ENCODE measurements at regions not wholly inside any gene's neighbourhood (a gene's known extent, or its start where the extent isn't known, plus 50 kb on each side); places are given as distances from the start of the nearest gene placed in this dataset.

DNA sequence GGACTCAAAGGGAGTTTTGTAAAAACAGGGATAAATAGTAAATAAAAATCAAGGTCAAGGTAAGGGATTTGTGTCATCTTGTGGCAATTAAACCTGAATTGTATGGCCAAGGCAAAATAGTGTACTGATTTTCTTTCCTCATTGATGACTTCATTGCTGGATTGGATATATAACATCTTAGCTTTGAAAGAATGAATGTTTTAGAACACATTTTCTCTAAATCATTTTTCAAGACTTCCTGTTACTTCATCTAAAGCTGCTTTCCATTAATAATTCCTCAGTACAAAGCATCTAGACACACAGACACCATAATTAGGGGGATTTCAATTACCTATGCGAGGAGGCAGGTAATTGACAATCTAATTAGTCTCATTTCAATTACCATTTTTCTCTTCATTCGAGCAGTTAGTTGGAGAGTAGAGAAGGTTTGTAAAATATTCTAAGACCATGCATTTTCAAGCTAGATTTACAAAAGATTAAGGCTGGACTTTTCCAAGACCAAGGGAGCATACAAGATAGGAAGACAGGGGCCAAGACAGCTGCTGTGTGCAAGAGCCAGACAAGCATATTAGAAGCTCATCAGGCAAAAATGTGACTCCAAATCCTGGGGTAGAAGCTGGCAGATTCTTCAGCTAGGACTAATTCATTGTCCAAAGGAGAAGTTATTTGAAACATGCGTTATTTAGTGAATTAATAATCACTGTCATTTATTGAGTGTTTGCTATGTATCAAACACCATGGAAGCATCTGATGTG lies 253.6 kb downstream of the EPHA4 start:
- no peak for DNase-seq
- in situ Hi-C loops (cut with MboI; ENCODE audit: low pct_unique_long_range_greater_than_20kb, low sequenced_read_pairs): no loop called here

DNA sequence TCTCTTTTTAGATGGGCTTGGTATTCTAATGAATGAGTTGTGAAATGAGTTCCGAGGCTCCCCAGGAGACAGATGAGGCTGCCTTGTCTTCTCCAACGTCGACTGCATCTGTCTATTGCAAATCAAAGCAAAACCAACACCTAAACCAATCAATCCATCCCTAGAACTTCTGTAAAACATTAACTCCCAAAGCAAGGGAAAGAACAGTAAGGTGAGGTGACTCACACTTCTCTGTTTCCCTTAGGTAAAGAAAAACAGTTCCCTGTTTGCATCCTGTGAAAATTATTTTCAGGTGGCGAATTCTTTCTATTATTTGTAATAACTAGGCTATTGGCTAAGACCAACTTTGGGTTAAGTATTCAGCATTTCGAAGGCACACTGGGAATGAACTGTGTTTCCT lies 249.4 kb downstream of the EPHA4 start:
- no peak for DNase-seq
- in situ Hi-C loops (cut with MboI; ENCODE audit: low pct_unique_long_range_greater_than_20kb, low sequenced_read_pairs): no loop called here

DNA sequence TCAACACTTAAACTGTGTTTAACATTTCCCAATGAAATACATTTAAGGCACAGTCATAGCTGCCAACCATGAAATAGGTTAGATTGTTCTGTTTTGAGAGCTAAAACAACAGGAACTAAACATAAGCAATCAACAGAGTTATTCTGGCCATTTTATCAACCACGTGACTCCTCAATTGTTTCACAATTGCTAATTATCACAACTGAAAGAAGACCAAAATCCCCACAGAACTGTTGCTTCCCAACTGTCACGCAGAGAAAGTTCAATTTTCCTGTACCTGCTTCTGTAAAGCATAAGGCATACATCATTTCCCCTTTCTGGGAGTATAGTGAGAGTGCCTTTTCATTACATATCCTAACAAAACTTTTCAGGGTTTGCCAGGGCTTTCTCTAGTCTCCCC lies 248.6 kb downstream of the EPHA4 start:
- in situ Hi-C loops (cut with MboI; ENCODE audit: low pct_unique_long_range_greater_than_20kb, low sequenced_read_pairs): no loop called here
- no peak for DNase-seq

- in situ Hi-C loops (cut with MboI; ENCODE audit: low pct_unique_long_range_greater_than_20kb, low sequenced_read_pairs): no loop called here
- DNase-seq: no peak
These were observed 241.7 kb downstream of the EPHA4 start for GRCh38 chr2:221330436-221330835.

GRCh38 chr2:221334481-221335218 lies 237.5 kb downstream of the EPHA4 start:
- DNase-seq: no peak
- in situ Hi-C loops (cut with MboI; ENCODE audit: low pct_unique_long_range_greater_than_20kb, low sequenced_read_pairs): no loop called here

DNA sequence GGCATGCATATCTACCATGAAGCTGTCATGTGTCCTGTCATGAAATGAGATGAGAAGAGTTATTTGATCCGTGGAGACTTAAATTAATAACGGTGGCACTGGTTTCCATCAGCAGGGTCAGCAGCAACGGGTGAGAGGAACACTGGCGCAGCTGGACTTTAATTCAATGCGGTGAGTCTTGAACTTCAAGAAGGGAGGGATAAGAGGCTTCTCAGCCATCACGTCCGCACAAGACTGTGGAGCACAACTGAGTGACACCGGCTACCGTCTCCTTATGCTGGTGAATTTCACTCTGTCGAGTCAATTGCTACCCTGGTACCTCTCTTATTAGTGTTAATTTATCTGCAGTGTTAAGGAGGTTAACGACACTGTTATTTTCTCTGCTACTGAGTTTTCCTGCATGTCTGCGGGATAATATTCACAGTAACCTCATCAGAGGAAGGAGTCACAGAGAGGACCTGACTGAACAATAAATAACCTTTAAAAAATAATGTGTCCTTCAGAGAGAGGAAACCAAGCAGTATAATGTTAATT lies 236.8 kb downstream of the EPHA4 start:
- in situ Hi-C loops (cut with MboI; ENCODE audit: low pct_unique_long_range_greater_than_20kb, low sequenced_read_pairs): no loop called here
- no peak for DNase-seq

DNA sequence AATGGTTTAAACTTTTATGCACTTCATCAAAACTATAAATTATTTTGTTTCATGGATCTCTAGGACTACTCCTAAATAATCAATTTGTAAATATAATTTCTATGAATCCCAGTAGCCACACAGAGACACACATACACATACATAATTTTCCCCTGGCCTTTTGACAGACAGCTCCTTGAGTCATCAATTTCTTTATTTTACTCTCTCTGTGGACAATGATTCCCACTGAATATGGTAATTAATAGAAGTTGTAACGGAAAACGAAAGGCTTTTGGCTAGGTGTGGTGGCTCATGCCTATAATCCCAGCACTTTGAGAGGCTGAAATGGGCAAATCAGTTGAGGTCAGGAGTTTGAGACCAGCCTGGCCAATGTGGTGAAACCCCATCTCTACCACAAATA lies 235.1 kb downstream of the EPHA4 start:
- DNase-seq: no peak

DNA sequence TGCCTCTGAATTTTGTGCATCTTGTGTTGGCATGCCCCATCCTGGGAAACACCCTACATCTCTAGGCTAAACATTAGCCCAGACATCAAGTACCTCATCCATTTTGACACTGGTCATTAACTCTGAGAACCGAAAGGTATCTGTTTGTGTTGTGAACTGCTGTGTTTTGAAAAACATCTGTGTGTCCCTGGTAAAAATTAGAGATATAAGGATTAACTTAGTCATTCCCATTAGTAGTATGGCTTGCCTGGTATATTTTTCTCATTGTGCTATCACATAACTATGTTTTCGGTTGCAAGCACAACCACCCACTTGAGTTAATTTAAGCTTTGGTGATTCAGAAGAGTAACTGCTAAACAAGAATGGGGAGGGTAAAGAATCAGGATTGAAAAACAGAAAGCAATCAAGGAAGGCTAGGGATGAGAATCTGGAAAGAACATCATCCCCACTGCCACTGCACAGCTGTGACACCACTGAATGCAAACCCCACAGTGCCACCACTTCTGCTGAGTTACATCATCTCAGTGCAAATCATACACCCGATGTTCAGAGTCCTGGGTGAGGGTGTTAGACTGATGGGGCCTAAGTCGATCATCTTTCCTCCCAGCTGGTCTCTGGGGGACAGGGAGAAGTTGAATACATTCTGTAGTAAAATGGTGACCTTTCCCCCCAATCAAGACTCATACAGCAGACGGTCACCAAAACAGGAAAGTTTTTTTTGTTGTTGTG lies 234.0 kb downstream of the EPHA4 start:
- in situ Hi-C loops (cut with MboI; ENCODE audit: low pct_unique_long_range_greater_than_20kb, low sequenced_read_pairs): no loop called here

More for the DNA sequence above, 235.1 kb downstream of the EPHA4 start:
- in situ Hi-C loops (cut with MboI; ENCODE audit: low pct_unique_long_range_greater_than_20kb, low sequenced_read_pairs): no loop called here

DNA sequence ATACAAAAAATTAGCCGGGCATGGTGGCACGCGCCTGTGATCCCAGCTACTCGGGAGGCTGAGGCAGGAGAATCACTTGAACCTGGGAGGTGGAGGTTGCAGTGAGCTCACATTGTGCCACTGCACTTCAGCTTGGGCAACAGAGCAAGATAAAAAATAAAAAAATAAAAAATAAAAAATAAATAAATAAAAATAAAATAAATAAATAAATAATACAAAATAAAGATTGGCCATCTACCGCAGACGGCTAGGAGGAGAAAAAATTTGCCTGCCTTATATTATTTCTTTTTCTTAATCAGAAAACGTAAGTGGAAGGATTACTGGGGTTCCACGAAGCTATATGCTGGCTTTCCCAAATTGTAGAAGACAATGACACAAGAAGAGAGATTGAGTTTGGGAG lies 229.7 kb downstream of the EPHA4 start:
- in situ Hi-C loops (cut with MboI; ENCODE audit: low pct_unique_long_range_greater_than_20kb, low sequenced_read_pairs): no loop called here
- no peak for DNase-seq

More for the DNA sequence above, 234.0 kb downstream of the EPHA4 start:
- no peak for DNase-seq

GRCh38 chr2:221343524-221343923 lies 228.6 kb downstream of the EPHA4 start:
- in situ Hi-C loops (cut with MboI; ENCODE audit: low pct_unique_long_range_greater_than_20kb, low sequenced_read_pairs): no loop called here
- no peak for DNase-seq

DNA sequence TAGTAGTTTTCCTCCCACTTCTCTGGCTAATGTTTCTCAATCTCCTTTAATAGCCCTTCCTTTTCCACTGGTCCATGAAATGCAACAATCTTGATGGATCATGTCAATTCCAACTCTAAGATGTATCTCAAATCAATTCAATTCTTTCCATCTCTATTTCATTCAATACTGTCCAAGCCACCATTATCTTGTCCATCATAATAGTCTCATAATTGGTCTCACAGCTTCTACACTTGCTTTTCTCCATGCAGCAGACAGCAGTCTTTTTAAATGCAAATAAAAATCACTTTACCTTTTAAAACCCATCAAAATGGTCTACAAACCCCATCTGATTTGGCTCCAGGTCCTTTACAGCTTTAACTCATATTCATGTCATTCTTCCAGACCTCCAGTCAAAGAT lies 226.6 kb downstream of the EPHA4 start:
- DNase-seq: no peak
- in situ Hi-C loops (cut with MboI; ENCODE audit: low pct_unique_long_range_greater_than_20kb, low sequenced_read_pairs): no loop called here

DNA sequence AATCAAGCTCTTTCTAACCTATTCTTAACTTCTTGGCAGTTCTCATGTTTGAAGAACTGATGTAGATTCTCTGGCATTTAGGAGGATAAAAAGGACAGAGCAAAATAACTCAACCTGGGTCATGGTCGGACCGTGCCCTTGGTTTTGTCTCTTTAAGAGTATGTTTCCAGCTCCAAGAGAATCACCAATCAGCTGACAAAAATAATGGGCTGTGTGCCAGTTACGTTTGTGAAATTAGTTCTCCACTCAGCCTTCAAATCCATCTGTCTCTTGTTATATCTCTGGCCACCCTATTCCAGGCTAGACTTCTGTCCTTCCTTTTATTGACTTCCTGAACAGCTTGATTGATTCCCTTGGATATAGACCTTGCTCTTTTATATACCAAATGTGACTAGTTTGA lies 225.7 kb downstream of the EPHA4 start:
- DNase-seq: no peak
- in situ Hi-C loops (cut with MboI; ENCODE audit: low pct_unique_long_range_greater_than_20kb, low sequenced_read_pairs): no loop called here

GRCh38 chr2:221347471-221347870 lies 224.6 kb downstream of the EPHA4 start:
- in situ Hi-C loops (cut with MboI; ENCODE audit: low pct_unique_long_range_greater_than_20kb, low sequenced_read_pairs): no loop called here
- no peak for DNase-seq

DNA sequence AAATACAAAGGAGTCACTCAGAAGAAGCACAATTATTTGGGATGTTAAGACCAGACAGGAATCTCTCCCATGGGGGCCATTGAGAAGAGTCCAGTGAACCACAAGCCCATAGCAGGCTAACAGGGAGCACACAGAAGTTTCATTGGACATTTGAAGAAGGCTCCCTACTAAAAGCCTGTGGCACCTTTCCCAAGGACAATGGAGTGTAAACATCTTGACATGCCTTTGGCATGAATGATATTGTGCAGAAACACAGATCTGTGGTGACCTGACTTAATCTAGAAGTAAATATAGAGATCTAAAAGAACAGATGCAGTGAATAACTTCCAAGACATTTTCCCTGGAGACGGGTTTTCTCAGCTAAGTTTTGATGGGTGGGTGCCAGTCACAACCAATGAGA lies 221.5 kb downstream of the EPHA4 start:
- in situ Hi-C loops (cut with MboI; ENCODE audit: low pct_unique_long_range_greater_than_20kb, low sequenced_read_pairs): no loop called here
- no peak for DNase-seq

DNA sequence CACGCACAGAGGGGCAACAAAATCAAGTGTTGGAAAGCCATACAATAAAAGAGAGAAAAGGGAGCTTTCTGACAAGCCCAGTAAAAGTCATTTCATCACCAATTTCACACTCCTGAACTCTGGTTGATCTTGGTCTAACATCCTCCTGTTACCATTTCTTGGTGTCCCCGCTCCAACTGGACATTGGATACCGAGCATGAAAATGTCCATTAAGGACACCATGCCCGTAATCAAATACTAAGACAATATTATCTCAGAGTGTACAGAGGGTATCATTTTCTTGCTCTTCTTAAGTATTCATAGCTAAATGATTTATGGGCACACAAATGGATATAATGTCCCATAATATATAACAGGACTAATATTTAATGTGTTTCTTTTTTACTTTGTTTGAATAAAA lies 218.9 kb downstream of the EPHA4 start:
- no peak for DNase-seq
- in situ Hi-C loops (cut with MboI; ENCODE audit: low pct_unique_long_range_greater_than_20kb, low sequenced_read_pairs): no loop called here

DNA sequence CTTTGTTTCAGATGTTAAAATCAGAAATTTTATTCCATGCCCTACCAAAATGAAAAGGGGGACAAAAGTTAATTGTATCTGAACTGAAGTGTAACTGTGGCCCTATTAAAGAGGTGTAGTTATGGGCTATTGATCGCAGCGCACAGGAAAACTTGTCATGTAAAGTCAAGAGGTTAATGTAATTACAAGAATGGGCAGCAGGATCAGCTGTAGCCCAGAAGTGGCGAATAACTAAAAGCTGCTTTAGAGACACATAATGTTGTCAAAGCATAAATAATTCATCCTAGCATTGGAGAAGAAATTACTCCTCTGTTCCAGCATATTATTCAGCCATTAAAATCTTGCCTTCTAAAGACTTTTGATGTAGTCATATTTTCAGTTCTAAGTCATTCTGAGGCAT lies 211.8 kb downstream of the EPHA4 start:
- DNase-seq: no peak
- in situ Hi-C loops (cut with MboI; ENCODE audit: low pct_unique_long_range_greater_than_20kb, low sequenced_read_pairs): no loop called here

GRCh38 chr2:221360742-221361141 lies 211.4 kb downstream of the EPHA4 start:
- no peak for DNase-seq
- in situ Hi-C loops (cut with MboI; ENCODE audit: low pct_unique_long_range_greater_than_20kb, low sequenced_read_pairs): no loop called here

- in situ Hi-C loops (cut with MboI; ENCODE audit: low pct_unique_long_range_greater_than_20kb, low sequenced_read_pairs): no loop called here
- no peak for DNase-seq
These were observed 210.5 kb downstream of the EPHA4 start for GRCh38 chr2:221361633-221362032.

DNA sequence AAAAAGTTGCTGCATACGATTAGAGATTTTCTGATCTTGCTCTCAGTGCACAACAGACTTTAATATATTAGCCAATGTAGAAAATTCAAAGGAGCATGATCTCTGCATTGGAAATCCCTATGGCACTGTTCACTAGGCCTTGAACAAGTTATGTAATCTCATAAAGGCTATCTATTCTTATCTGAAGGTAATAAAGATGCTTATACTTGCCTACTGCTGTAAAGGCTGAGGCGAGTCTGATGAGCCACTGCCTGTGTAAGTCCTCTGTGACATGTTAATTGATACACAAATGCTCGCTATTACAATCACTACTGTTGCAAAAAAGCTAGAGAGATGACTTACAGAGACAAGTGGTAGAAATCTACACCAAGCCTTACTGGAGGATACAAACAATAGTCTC lies 207.4 kb downstream of the EPHA4 start:
- in situ Hi-C loops (cut with MboI; ENCODE audit: low pct_unique_long_range_greater_than_20kb, low sequenced_read_pairs): no loop called here
- no peak for DNase-seq
